ENCODE measurements at regions not wholly inside any gene's neighbourhood (a gene's known extent, or its start where the extent isn't known, plus 50 kb on each side); places are given as distances from the start of the nearest gene placed in this dataset.

DNA sequence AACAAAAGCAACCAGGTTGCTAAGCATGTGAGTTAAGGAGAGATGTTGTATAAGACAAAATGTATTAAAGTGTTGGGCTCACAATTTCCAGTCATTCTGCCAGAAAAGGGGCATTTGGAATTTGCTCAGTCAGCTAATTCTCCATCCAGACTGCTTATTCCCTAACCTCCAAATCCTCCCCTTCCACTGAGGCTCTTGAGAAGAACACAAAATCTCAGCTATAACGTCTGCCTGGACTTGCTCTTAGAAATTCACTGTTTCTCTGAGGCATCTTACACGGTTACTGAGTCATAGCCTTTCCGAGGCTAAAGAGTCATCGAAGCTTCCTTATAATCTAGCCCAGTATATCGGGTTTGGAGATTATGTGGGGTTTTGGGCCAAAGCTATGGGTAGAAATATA lies 548.2 kb upstream of the ADGRL4 start:
- TF ChIP-seq, protein P1, sequence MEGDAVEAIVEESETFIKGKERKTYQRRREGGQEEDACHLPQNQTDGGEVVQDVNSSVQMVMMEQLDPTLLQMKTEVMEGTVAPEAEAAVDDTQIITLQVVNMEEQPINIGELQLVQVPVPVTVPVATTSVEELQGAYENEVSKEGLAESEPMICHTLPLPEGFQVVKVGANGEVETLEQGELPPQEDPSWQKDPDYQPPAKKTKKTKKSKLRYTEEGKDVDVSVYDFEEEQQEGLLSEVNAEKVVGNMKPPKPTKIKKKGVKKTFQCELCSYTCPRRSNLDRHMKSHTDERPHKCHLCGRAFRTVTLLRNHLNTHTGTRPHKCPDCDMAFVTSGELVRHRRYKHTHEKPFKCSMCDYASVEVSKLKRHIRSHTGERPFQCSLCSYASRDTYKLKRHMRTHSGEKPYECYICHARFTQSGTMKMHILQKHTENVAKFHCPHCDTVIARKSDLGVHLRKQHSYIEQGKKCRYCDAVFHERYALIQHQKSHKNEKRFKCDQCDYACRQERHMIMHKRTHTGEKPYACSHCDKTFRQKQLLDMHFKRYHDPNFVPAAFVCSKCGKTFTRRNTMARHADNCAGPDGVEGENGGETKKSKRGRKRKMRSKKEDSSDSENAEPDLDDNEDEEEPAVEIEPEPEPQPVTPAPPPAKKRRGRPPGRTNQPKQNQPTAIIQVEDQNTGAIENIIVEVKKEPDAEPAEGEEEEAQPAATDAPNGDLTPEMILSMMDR (IDR thresholded peaks at IDR 0.05): no peak
- no peak for TF ChIP-seq POLR2A (IDR thresholded peaks at IDR 0.05)

Measured in right lobe of liver (tissue), 4 donors.